IMR-90 (cell line): ENCODE measurements at regions not wholly inside any gene's neighbourhood (a gene's known extent, or its start where the extent isn't known, plus 50 kb on each side); places are given as distances from the start of the nearest gene placed in this dataset.

Experiments used
- ATAC-seq: fragments of 200-7000 bp; cut with Tn5 transposase; 2 replicates; pipeline ENCODE4 v1.9.1; 2020; ENCODE audit warnings: low read depth, mild to moderate bottlenecking, moderate library complexity
- BruUV-seq: library from RNA; stranded (reverse); fragments of 400-500 nt; replicated peaks from 2 replicates; lab custom pipeline; 2021; lab: Mats Ljungman, UMichigan
- CTCF ChIA-PET: fragments of 300-600 bp; formaldehyde crosslinking; extraction: SDS; loops from one replicate; lab custom pipeline; 2021; ENCODE audit warnings: antibody characterized with exemption; lab: Yijun Ruan, JAX
- POLR2A ChIA-PET: fragments of 300-600 bp; sonication (Branson Sonifier 250); formaldehyde crosslinking; loops from one replicate; lab custom pipeline; 2022; ENCODE audit warnings: antibody characterized with exemption; ENCODE audit not compliant: unreplicated experiment; lab: Charles Lee
- DNase-seq: peaks from one replicate; pipeline ENCODE4 v3.0.0; 2013
- H2AFZ ChIP-seq: replicated peaks from 2 replicates; pipeline ENCODE3; 2013; ENCODE audit warnings: low read length, mild to moderate bottlenecking; ENCODE audit not compliant: poor library complexity
- H2AK5ac ChIP-seq: 2 replicates; pipeline ENCODE4 v1.6.1; 2013; ENCODE audit warnings: low read depth, low read length, inconsistent platforms
- H2AK9ac ChIP-seq: replicated peaks from 2 replicates; pipeline ENCODE3; 2013; ENCODE audit warnings: mild to moderate bottlenecking, low read depth, low read length, moderate library complexity; ENCODE audit not compliant: poor library complexity
- H2BK120ac ChIP-seq: 2 replicates; pipeline ENCODE4 v1.6.1; 2013; ENCODE audit warnings: low read depth, low read length, inconsistent platforms
- H2BK15ac ChIP-seq: 3 replicates; pipeline ENCODE4 v1.6.1; 2013; ENCODE audit warnings: low read depth, low read length, inconsistent platforms
- H2BK20ac ChIP-seq: 2 replicates; pipeline ENCODE4 v1.6.1; 2013; ENCODE audit warnings: low read depth, mild to moderate bottlenecking, inconsistent platforms, low read length, moderate library complexity
- H2BK5ac ChIP-seq: 2 replicates; pipeline ENCODE4 v1.6.1; 2013; ENCODE audit warnings: mild to moderate bottlenecking, low read depth, low read length, inconsistent platforms; ENCODE audit not compliant: poor library complexity, severe bottlenecking
- H3K14ac ChIP-seq: replicated peaks from 2 replicates; pipeline ENCODE4 v1.6.1; 2013; ENCODE audit warnings: low read depth, low read length, inconsistent platforms
- H3K18ac ChIP-seq: 2 replicates; pipeline ENCODE4 v1.6.1; 2013; ENCODE audit warnings: low read depth, low read length, control low read depth
- H3K23ac ChIP-seq: 2 replicates; pipeline ENCODE4 v1.6.1; 2013; ENCODE audit warnings: low read depth, low read length, inconsistent platforms
- H3K27ac ChIP-seq: 2 replicates; pipeline ENCODE4 v1.5.1; 2013; ENCODE audit warnings: mild to moderate bottlenecking, control low read depth, low read length; ENCODE audit not compliant: insufficient read depth
- H3K27me3 ChIP-seq: 2 replicates; pipeline ENCODE4 v1.6.1; 2013; ENCODE audit warnings: low read length; ENCODE audit not compliant: control insufficient read depth, insufficient read depth
- H3K36me3 ChIP-seq: 2 replicates; pipeline ENCODE4 v1.6.1; 2013; ENCODE audit warnings: low read length, mixed read lengths; ENCODE audit not compliant: control insufficient read depth, insufficient read depth
- H3K4ac ChIP-seq: 2 replicates; pipeline ENCODE4 v1.6.1; 2013; ENCODE audit warnings: low read depth, low read length, inconsistent platforms
- H3K4me1 ChIP-seq: 2 replicates; pipeline ENCODE4 v1.6.1; 2013; ENCODE audit warnings: low read length, mixed read lengths; ENCODE audit not compliant: control insufficient read depth, insufficient read depth
- H3K4me2 ChIP-seq: 2 replicates; pipeline ENCODE4 v1.6.1; 2013; ENCODE audit warnings: low read depth, mild to moderate bottlenecking, control low read depth, low read length, moderate library complexity
- H3K4me3 ChIP-seq: 2 replicates; pipeline ENCODE4 v1.5.1; 2013; ENCODE audit warnings: low read depth, mild to moderate bottlenecking, control low read depth, low read length, moderate library complexity; ENCODE audit not compliant: insufficient read depth
- H3K56ac ChIP-seq: 2 replicates; pipeline ENCODE4 v1.6.1; 2013; ENCODE audit warnings: low read length, inconsistent platforms; ENCODE audit not compliant: insufficient read depth; ENCODE audit errors: extremely low read depth
- H3K79me1 ChIP-seq, 2 experiments: 2 replicates each; pipeline ENCODE4 v1.6.1; 2013; ENCODE audit warnings: low read length in 2 of 2, inconsistent platforms in 1 of 2, low read depth in 1 of 2
- H3K9ac ChIP-seq: 2 replicates; pipeline ENCODE4 v1.6.1; 2013; ENCODE audit warnings: low read depth, low read length, control low read depth
- H3K9me1 ChIP-seq: 2 replicates; pipeline ENCODE4 v1.6.1; 2013; ENCODE audit warnings: low read length, inconsistent platforms; ENCODE audit not compliant: insufficient read depth
- H3K9me3 ChIP-seq: 2 replicates; pipeline ENCODE4 v1.6.1; 2013; ENCODE audit warnings: low read length; ENCODE audit not compliant: control insufficient read depth, insufficient read depth
- H4K20me1 ChIP-seq: 2 replicates; pipeline ENCODE4 v1.6.1; 2013; ENCODE audit warnings: low read length, inconsistent platforms; ENCODE audit not compliant: insufficient read depth
- H4K5ac ChIP-seq: 2 replicates; pipeline ENCODE4 v1.6.1; 2013; ENCODE audit warnings: mild to moderate bottlenecking, low read depth, low read length, control low read depth
- H4K8ac ChIP-seq, 2 experiments: 2 replicates each; pipeline ENCODE4 v1.6.1; 2013; ENCODE audit warnings: low read depth in 2 of 2, low read length in 2 of 2, control low read depth in 1 of 2, inconsistent platforms in 1 of 2
- H4K91ac ChIP-seq: 2 replicates; pipeline ENCODE4 v1.6.1; 2013; ENCODE audit warnings: low read depth, low read length, inconsistent platforms; ENCODE audit not compliant: insufficient read depth
- BHLHE40 ChIP-seq: fragments of 150-350 bp; IDR thresholded peaks from 2 replicates; pipeline ENCODE4 v1.6.1; 2016; ENCODE audit warnings: mild to moderate bottlenecking, low read depth, low read length
- CEBPB ChIP-seq: IDR thresholded peaks from 2 replicates; pipeline ENCODE4 v1.6.1; 2012; ENCODE audit warnings: low read depth, low read length, improper control_type of control experiment
- CHD1 ChIP-seq: IDR thresholded peaks from 2 replicates; pipeline ENCODE4 v1.6.1; 2012; ENCODE audit warnings: low read depth, low read length, improper control_type of control experiment
- CTCF ChIP-seq: conservative IDR thresholded peaks from 2 replicates; pipeline ENCODE4 v1.5.1; 2012; ENCODE audit warnings: mild to moderate bottlenecking, low read depth, low read length, improper control_type of control experiment
- ELK1 ChIP-seq: fragments of 150-350 bp; IDR thresholded peaks from 2 replicates; pipeline ENCODE4 v1.6.1; 2016; ENCODE audit warnings: low read depth, mild to moderate bottlenecking, low read length, moderate library complexity, borderline replicate concordance
- FOS ChIP-seq: fragments of 150-350 bp; IDR thresholded peaks from 2 replicates; pipeline ENCODE4 v1.6.1; 2016; ENCODE audit warnings: low read depth, low read length
- MAFK ChIP-seq: IDR thresholded peaks from 2 replicates; pipeline ENCODE4 v1.6.1; 2012; ENCODE audit warnings: low read depth, low read length, improper control_type of control experiment
- MAZ ChIP-seq: IDR thresholded peaks from 2 replicates; pipeline ENCODE4 v1.6.1; 2012; ENCODE audit warnings: low read depth, mild to moderate bottlenecking, low read length, improper control_type of control experiment, moderate library complexity, borderline replicate concordance
- MXI1 ChIP-seq: IDR thresholded peaks from 2 replicates; pipeline ENCODE4 v1.6.1; 2012; ENCODE audit warnings: low read depth, mild to moderate bottlenecking, low read length, moderate library complexity, borderline replicate concordance
- NFE2L2 ChIP-seq: fragments of 150-350 bp; IDR thresholded peaks from 2 replicates; pipeline ENCODE4 v1.6.1; 2016; ENCODE audit warnings: low read depth, mild to moderate bottlenecking, low read length
- POLR2A ChIP-seq: IDR thresholded peaks from 2 replicates; pipeline ENCODE4 v1.6.1; 2012; ENCODE audit warnings: mild to moderate bottlenecking, low read depth, low read length
- RAD21 ChIP-seq: IDR thresholded peaks from 2 replicates; pipeline ENCODE4 v1.6.1; 2012; ENCODE audit warnings: low read length, improper control_type of control experiment
- RCOR1 ChIP-seq: IDR thresholded peaks from 2 replicates; pipeline ENCODE4 v1.6.1; 2012; ENCODE audit warnings: mild to moderate bottlenecking, low read length, improper control_type of control experiment; ENCODE audit not compliant: insufficient replicate concordance
- RFX5 ChIP-seq: IDR thresholded peaks from 2 replicates; pipeline ENCODE4 v1.8.0; 2012; ENCODE audit warnings: low read depth, mild to moderate bottlenecking, low read length, moderate library complexity
- USF2 ChIP-seq: fragments of 150-350 bp; IDR thresholded peaks from 2 replicates; pipeline ENCODE4 v1.6.1; 2017; ENCODE audit warnings: mild to moderate bottlenecking, antibody characterized with exemption, low read length, low read depth
- WGBS, 2 experiments: methylation state at CpG; one replicate each; pipeline versions ENCODE4 v1.1.5 to v1.1.7; 2013; ENCODE audit warnings: missing lambda C conversion rate in 2 of 2; ENCODE audit not compliant: insufficient read length in 1 of 2; ENCODE audit errors: extremely low coverage in 2 of 2; 5-methylcytosine and 5-hydroxymethylcytosine counted together
- dilution Hi-C: fragments of 300-500 bp; cut with HindIII; formaldehyde crosslinking; loops from one replicate; pipeline ENCODE4 v1.14.3; 2018; ENCODE audit warnings: low sequenced_read_pairs; ENCODE audit not compliant: unreplicated experiment
- in situ Hi-C: fragments of 300-500 bp; cut with MboI; formaldehyde crosslinking; loops from 3 replicates; pipeline ENCODE4 v1.14.3; 2019; ENCODE audit warnings: low sequenced_read_pairs, inconsistent platforms, mixed read lengths
- intact Hi-C: fragments of 100-400 bp; cut with micrococcal nuclease; formaldehyde crosslinking; loops from 2 replicates; pipeline ENCODE4 v1.10.0; 2022

DNA sequence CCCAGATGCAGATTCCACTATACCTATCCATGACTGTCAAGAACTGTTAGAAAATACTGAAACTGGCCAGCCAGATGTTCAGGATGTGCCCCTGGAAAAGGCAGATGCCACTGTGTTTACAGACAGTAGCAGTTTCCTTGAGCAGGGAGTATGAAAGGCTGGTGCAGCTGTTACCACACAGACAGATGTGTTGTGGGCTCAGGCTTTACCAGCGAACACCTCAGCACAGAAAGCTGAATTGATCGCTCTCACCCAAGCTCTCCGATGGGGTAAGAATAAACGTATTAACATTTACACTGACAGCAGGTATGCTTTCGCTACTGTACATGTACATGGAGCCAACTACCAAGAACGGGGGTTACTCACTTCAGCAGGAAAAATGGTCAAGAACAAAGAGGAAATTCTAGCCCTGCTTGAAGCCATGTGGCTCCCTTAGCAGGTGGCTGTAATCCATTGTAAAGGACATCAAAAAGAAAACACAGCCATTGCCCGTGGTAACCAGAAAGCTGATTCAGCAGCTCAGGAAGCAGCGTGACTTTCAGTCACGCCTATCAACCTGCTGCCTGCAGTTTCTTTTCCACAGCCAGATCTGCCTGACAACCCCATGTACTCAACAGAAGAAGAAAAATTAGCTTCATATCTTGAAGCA, 459.7 kb upstream of the HTR1E start:
- DNase-seq (no peak), ATAC-seq (no peak)
- Histone ChIP-seq H3K9me1 (no peaks in the 10 kb centered on the region), H3K4me3 (no peak overlapping the region), H3K56ac (no peak overlapping the region), H3K4me2 (no peak overlapping the region), H2BK5ac (no peak overlapping the region), H3K4me1 (no peaks in the 10 kb centered on the region), H3K79me1 (no peaks in the 10 kb centered on the region), H2AFZ (no peak overlapping the region), H3K9ac (no peak overlapping the region), H2BK120ac (no peak overlapping the region), H4K91ac (no peak overlapping the region), H4K5ac (no peak overlapping the region), H3K18ac (no peak overlapping the region), H2BK15ac (no peak overlapping the region), H3K9me3 (peaks cover 27% of the 10 kb centered on the region), H3K27me3 (no peaks in the 10 kb centered on the region), H3K4ac (no peak overlapping the region), H3K14ac (no peak overlapping the region), H3K23ac (no peak overlapping the region), H2AK5ac (no peak overlapping the region), H2BK20ac (no peak overlapping the region), H3K27ac (no peak overlapping the region), H4K8ac (no peak overlapping the region), H4K20me1 (no peaks in the 10 kb centered on the region), H3K36me3 (no peaks in the 10 kb centered on the region), H2AK9ac (no peak overlapping the region)
- BruUV-seq: no TSS peak
- ChIA-PET CTCF (no interaction called here), POLR2A (no interaction called here)
- dilution Hi-C loops: no loop called here
- TF ChIP-seq NFE2L2 (no peak), FOS (no peak), BHLHE40 (no peak), POLR2A (no peak), RFX5 (no peak), CTCF (no peak), USF2 (no peak), CEBPB (no peak), MAFK (no peak), MAZ (no peak), CHD1 (no peak), ELK1 (no peak), RAD21 (no peak), RCOR1 (no peak), MXI1 (no peak)
- in situ Hi-C loops: no loop called here
- intact Hi-C loops: no loop called here
- no CpG with 5 or more reads among the region's 9 CpGs for WGBS, 2 experiments
